IPS-15b (cell line): ENCODE measurements at regions not wholly inside any gene's neighbourhood (a gene's known extent, or its start where the extent isn't known, plus 50 kb on each side); places are given as distances from the start of the nearest gene placed in this dataset.

Experiments
- H3K27me3 ChIP-seq: one replicate; pipeline ENCODE4 v1.6.1; 2013; ENCODE audit warnings: low read length; ENCODE audit not compliant: control insufficient read depth, insufficient read depth
- H3K36me3 ChIP-seq: one replicate; pipeline ENCODE4 v1.6.1; 2013; ENCODE audit warnings: low read length; ENCODE audit not compliant: control insufficient read depth, insufficient read depth
- H3K4me1 ChIP-seq: one replicate; pipeline ENCODE4 v1.6.1; 2013; ENCODE audit warnings: mild to moderate bottlenecking, low read length; ENCODE audit not compliant: control insufficient read depth, insufficient read depth
- H3K4me3 ChIP-seq: one replicate; pipeline ENCODE4 v1.5.1; 2013; ENCODE audit warnings: low read depth, low read length
- H3K9ac ChIP-seq: one replicate; pipeline ENCODE4 v1.6.1; 2013; ENCODE audit warnings: low read depth, mild to moderate bottlenecking, low read length
- H3K9me3 ChIP-seq: one replicate; pipeline ENCODE4 v1.6.1; 2013; ENCODE audit warnings: mild to moderate bottlenecking, low read length; ENCODE audit not compliant: control insufficient read depth, insufficient read depth

GRCh38 chr3:56997041-56997440 lies 63.4 kb upstream of the SPATA12 start:
- H3K36me3 ChIP-seq, result no peaks in the 10 kb centered on the region
- H3K9ac ChIP-seq, result no peak overlapping the region
- no peak overlapping the region for H3K4me3 ChIP-seq
- no peaks in the 10 kb centered on the region for H3K9me3 ChIP-seq
- H3K4me1 ChIP-seq, result no peaks in the 10 kb centered on the region
- no peaks in the 10 kb centered on the region for H3K27me3 ChIP-seq

GRCh38 chr3:56994391-56994790 lies 66.1 kb upstream of the SPATA12 start:
- Histone ChIP-seq H3K27me3 (no peaks in the 10 kb centered on the region), H3K36me3 (no peaks in the 10 kb centered on the region), H3K9me3 (no peaks in the 10 kb centered on the region), H3K4me1 (no peaks in the 10 kb centered on the region), H3K4me3 (no peak overlapping the region), H3K9ac (no peak overlapping the region)

- H3K4me3 ChIP-seq, result no peak overlapping the region
- no peak overlapping the region for H3K9ac ChIP-seq
Measured at GRCh38 chr3:56990641-56991015, 69.8 kb upstream of the SPATA12 start.

GRCh38 chr3:56989977-56990640 lies 70.4 kb upstream of the SPATA12 start:
- Histone ChIP-seq H3K9me3 (no peaks in the 10 kb centered on the region), H3K4me3 (no peak overlapping the region), H3K27me3 (no peaks in the 10 kb centered on the region), H3K4me1 (peaks cover 4% of the 10 kb centered on the region), H3K36me3 (no peaks in the 10 kb centered on the region), H3K9ac (no peak overlapping the region)

More at GRCh38 chr3:56990641-56991015, 69.8 kb upstream of the SPATA12 start:
- H3K9me3 ChIP-seq, result no peaks in the 10 kb centered on the region
- H3K27me3 ChIP-seq, result no peaks in the 10 kb centered on the region
- H3K36me3 ChIP-seq, result no peaks in the 10 kb centered on the region
- H3K4me1 ChIP-seq, result peaks cover 4% of the 10 kb centered on the region

- Histone ChIP-seq H3K4me3 (no peak overlapping the region), H3K36me3 (no peaks in the 10 kb centered on the region), H3K9me3 (no peaks in the 10 kb centered on the region), H3K9ac (no peak overlapping the region), H3K4me1 (peaks cover 4% of the 10 kb centered on the region), H3K27me3 (no peaks in the 10 kb centered on the region)
Measured at GRCh38 chr3:56989169-56989976, 71.1 kb upstream of the SPATA12 start.

- no peaks in the 10 kb centered on the region for H3K36me3 ChIP-seq
- peaks cover 4% of the 10 kb centered on the region for H3K4me1 ChIP-seq
- H3K9me3 ChIP-seq, result no peaks in the 10 kb centered on the region
- no peaks in the 10 kb centered on the region for H3K27me3 ChIP-seq
- no peak overlapping the region for H3K4me3 ChIP-seq
- H3K9ac ChIP-seq, result no peak overlapping the region
Measured at GRCh38 chr3:56988458-56989168, 71.9 kb upstream of the SPATA12 start.

- Histone ChIP-seq H3K9ac (no peak overlapping the region), H3K4me1 (peaks cover 4% of the 10 kb centered on the region), H3K4me3 (no peak overlapping the region)
Measured at GRCh38 chr3:56987238-56987895, 73.1 kb upstream of the SPATA12 start.

GRCh38 chr3:56986347-56986746 lies 74.1 kb upstream of the SPATA12 start:
- Histone ChIP-seq H3K9ac (no peak overlapping the region), H3K9me3 (no peaks in the 10 kb centered on the region), H3K36me3 (no peaks in the 10 kb centered on the region), H3K4me3 (no peak overlapping the region), H3K27me3 (no peaks in the 10 kb centered on the region), H3K4me1 (peaks cover 4% of the 10 kb centered on the region)

More at GRCh38 chr3:56987238-56987895, 73.1 kb upstream of the SPATA12 start:
- no peaks in the 10 kb centered on the region for H3K27me3 ChIP-seq
- H3K36me3 ChIP-seq, result no peaks in the 10 kb centered on the region
- no peaks in the 10 kb centered on the region for H3K9me3 ChIP-seq

- H3K4me3 ChIP-seq, result no peak overlapping the region
- H3K27me3 ChIP-seq, result no peaks in the 10 kb centered on the region
- no peaks in the 10 kb centered on the region for H3K36me3 ChIP-seq
- H3K4me1 ChIP-seq, result peaks cover 4% of the 10 kb centered on the region
- no peaks in the 10 kb centered on the region for H3K9me3 ChIP-seq
- no peak overlapping the region for H3K9ac ChIP-seq
Measured at GRCh38 chr3:56985878-56986277, 74.6 kb upstream of the SPATA12 start.

GRCh38 chr3:56985460-56985859 lies 75.0 kb upstream of the SPATA12 start:
- no peaks in the 10 kb centered on the region for H3K9me3 ChIP-seq
- H3K4me3 ChIP-seq, result no peak overlapping the region
- no peak overlapping the region for H3K9ac ChIP-seq
- no peaks in the 10 kb centered on the region for H3K36me3 ChIP-seq
- H3K27me3 ChIP-seq, result no peaks in the 10 kb centered on the region
- H3K4me1 ChIP-seq, result peaks cover 4% of the 10 kb centered on the region

- H3K4me1 ChIP-seq, result peaks cover 4% of the 10 kb centered on the region
- no peaks in the 10 kb centered on the region for H3K9me3 ChIP-seq
- H3K9ac ChIP-seq, result no peak overlapping the region
- no peaks in the 10 kb centered on the region for H3K36me3 ChIP-seq
- H3K4me3 ChIP-seq, result no peak overlapping the region
- H3K27me3 ChIP-seq, result no peaks in the 10 kb centered on the region
Measured at GRCh38 chr3:56983427-56983826, 77.0 kb upstream of the SPATA12 start.
